ENCODE measurements at regions not wholly inside any gene's neighbourhood (a gene's known extent, or its start where the extent isn't known, plus 50 kb on each side); places are given as distances from the start of the nearest gene placed in this dataset.

GRCh38 chr7:146002008-146002407, 114.6 kb upstream of the CNTNAP2 start:
- intact Hi-C loops (cut with micrococcal nuclease): no loop called here

More at GRCh38 chr7:146002008-146002407, 114.6 kb upstream of the CNTNAP2 start:
- Histone ChIP-seq H4K20me1 (replicated peaks; ENCODE audit: control insufficient read depth, extremely low read depth, insufficient read depth, low read length) (no peaks in the 10 kb centered on the region), H3K9me1 (replicated peaks; ENCODE audit: control insufficient read depth, extremely low read depth, insufficient read depth, low read length) (no peaks in the 10 kb centered on the region), H3K27me3 (ENCODE audit: control insufficient read depth in 2 of 2, insufficient read depth in 2 of 2, low read length in 2 of 2) (no peaks in the 10 kb centered on the region), H3K27ac (ENCODE audit: insufficient read depth, low read depth, low read length) (no peak overlapping the region), H3K4me3 (replicated peaks in 1 of 3; ENCODE audit: insufficient read depth in 1 of 3, low read depth in 1 of 3, low read length in 3 of 3) (no peak overlapping the region), H3K4me2 (ENCODE audit: insufficient read depth, low read length) (no peak overlapping the region), H3K4me1 (ENCODE audit: control insufficient read depth, extremely low read depth, insufficient read depth, low read length) (no peaks in the 10 kb centered on the region), H3K36me3 (ENCODE audit: control insufficient read depth in 2 of 2, extremely low read depth in 1 of 2, insufficient read depth in 2 of 2, low read length in 2 of 2) (no peaks in the 10 kb centered on the region), H3K9me3 (replicated peaks; ENCODE audit: control insufficient read depth, insufficient read depth, low read length) (no peaks in the 10 kb centered on the region), H3K9ac (replicated peaks; ENCODE audit: extremely low read depth, insufficient read depth, low read length) (no peak overlapping the region), H2AFZ (ENCODE audit: low read depth, low read length) (no peak overlapping the region), H3K79me2 (ENCODE audit: control insufficient read depth, insufficient read depth, low read length) (no peaks in the 10 kb centered on the region)
- POLR2A ChIA-PET: no interaction called here
- no peak for FAIRE-seq
- CTCF ChIA-PET: no interaction called here
- dilution Hi-C loops (cut with MboI; ENCODE audit: extremely low pct_ligation_motif_present, low sequenced_read_pairs): no loop called here
- BruUV-seq (replicated peaks): no TSS peak
- TF ChIP-seq, protein P1, sequence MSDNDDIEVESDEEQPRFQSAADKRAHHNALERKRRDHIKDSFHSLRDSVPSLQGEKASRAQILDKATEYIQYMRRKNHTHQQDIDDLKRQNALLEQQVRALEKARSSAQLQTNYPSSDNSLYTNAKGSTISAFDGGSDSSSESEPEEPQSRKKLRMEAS (IDR thresholded peaks at IDR 0.05; ENCODE audit: insufficient read depth, insufficient read length): no peak
- TF ChIP-seq POLR2A (IDR thresholded peaks at IDR 0.05; ENCODE audit: low read depth, low read length): no peak
- TF ChIP-seq EZH2 (IDR thresholded peaks at IDR 0.05; ENCODE audit: borderline replicate concordance, low read depth, low read length, severe bottlenecking): no peak
- no peak for TF ChIP-seq FOS (IDR thresholded peaks at IDR 0.05; ENCODE audit: borderline replicate concordance, insufficient read depth, low read length)
- no peak for TF ChIP-seq GATA2 (IDR thresholded peaks at IDR 0.05; ENCODE audit: insufficient read depth, insufficient read length, low read depth, low read length)
- TF ChIP-seq JUN (IDR thresholded peaks at IDR 0.05; ENCODE audit: borderline replicate concordance, insufficient read depth, insufficient read length, low read depth): no peak
- no peak for TF ChIP-seq POLR2AphosphoS5 (IDR thresholded peaks at IDR 0.05; ENCODE audit: insufficient read depth, low read depth, low read length)
- TF ChIP-seq, protein P2, sequence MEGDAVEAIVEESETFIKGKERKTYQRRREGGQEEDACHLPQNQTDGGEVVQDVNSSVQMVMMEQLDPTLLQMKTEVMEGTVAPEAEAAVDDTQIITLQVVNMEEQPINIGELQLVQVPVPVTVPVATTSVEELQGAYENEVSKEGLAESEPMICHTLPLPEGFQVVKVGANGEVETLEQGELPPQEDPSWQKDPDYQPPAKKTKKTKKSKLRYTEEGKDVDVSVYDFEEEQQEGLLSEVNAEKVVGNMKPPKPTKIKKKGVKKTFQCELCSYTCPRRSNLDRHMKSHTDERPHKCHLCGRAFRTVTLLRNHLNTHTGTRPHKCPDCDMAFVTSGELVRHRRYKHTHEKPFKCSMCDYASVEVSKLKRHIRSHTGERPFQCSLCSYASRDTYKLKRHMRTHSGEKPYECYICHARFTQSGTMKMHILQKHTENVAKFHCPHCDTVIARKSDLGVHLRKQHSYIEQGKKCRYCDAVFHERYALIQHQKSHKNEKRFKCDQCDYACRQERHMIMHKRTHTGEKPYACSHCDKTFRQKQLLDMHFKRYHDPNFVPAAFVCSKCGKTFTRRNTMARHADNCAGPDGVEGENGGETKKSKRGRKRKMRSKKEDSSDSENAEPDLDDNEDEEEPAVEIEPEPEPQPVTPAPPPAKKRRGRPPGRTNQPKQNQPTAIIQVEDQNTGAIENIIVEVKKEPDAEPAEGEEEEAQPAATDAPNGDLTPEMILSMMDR (IDR thresholded peaks at IDR 0.05; ENCODE audit: extremely low read depth in 1 of 2, insufficient read depth in 1 of 2, low read depth in 1 of 2, low read length in 2 of 2): no peak
- no peak for TF ChIP-seq MYC (IDR thresholded peaks at IDR 0.05; ENCODE audit: low read depth, low read length)
- DNase-seq (ENCODE audit: low read depth, low spot score): no peak

All from endothelial cell of umbilical vein (primary cell).